Bronchial epithelial cell (primary cell): ENCODE measurements at regions not wholly inside any gene's neighbourhood (a gene's known extent, or its start where the extent isn't known, plus 50 kb on each side); places are given as distances from the start of the nearest gene placed in this dataset.

ENCODE experiments used
- DNase-seq: peaks from one replicate; pipeline ENCODE4 v3.0.0-alpha.2; 2010; ENCODE audit warnings: low read depth
- FAIRE-seq: peaks from 2 replicates; lab custom pipeline; 2011; peaks lifted over from hg19 to GRCh38; lab: Jason Lieb, UNC
- H3K27me3 ChIP-seq: 2 replicates; pipeline ENCODE4 v1.5.1; 2011; ENCODE audit warnings: low read length; ENCODE audit not compliant: control insufficient read depth, insufficient read depth
- H3K36me3 ChIP-seq: 2 replicates; pipeline ENCODE4 v1.5.1; 2011; ENCODE audit warnings: low read length; ENCODE audit not compliant: control insufficient read depth, insufficient read depth
- H3K4me3 ChIP-seq: 2 replicates; pipeline ENCODE4 v1.5.1; 2011; ENCODE audit warnings: mild to moderate bottlenecking, low read depth, low read length, control low read depth
- TF ChIP-seq, protein P1 (sequence below): IDR thresholded peaks from 2 replicates; pipeline ENCODE4 v1.5.1; 2011; ENCODE audit warnings: mild to moderate bottlenecking, moderate library complexity, low read length, control low read depth, inconsistent platforms; ENCODE audit not compliant: insufficient read depth, severe bottlenecking

DNA sequence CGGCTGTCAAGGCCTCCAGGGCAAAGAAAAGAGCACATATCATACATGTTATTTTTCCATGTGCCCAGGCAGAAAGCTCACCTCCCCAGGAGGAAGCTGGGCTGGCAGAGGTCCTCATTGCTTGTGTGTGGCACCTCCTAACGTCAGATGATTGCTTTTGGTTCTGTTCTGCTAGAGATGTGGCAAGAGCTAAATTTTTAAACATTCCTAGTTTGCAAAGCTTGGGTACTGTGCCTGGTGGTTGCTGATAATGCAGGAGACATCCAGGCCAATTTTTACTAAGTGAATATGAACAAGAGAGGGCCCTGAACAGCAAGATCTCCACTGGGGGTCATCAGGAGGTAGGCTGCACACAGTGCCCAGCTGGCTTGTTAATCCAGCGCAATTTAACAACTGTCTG, 93.9 kb downstream of the TBX19 start:
- no peak for DNase-seq
- Histone ChIP-seq H3K36me3 (no peaks in the 10 kb centered on the region), H3K27me3 (no peaks in the 10 kb centered on the region), H3K4me3 (no peak overlapping the region)
- no peak for FAIRE-seq
- TF ChIP-seq, protein P1, sequence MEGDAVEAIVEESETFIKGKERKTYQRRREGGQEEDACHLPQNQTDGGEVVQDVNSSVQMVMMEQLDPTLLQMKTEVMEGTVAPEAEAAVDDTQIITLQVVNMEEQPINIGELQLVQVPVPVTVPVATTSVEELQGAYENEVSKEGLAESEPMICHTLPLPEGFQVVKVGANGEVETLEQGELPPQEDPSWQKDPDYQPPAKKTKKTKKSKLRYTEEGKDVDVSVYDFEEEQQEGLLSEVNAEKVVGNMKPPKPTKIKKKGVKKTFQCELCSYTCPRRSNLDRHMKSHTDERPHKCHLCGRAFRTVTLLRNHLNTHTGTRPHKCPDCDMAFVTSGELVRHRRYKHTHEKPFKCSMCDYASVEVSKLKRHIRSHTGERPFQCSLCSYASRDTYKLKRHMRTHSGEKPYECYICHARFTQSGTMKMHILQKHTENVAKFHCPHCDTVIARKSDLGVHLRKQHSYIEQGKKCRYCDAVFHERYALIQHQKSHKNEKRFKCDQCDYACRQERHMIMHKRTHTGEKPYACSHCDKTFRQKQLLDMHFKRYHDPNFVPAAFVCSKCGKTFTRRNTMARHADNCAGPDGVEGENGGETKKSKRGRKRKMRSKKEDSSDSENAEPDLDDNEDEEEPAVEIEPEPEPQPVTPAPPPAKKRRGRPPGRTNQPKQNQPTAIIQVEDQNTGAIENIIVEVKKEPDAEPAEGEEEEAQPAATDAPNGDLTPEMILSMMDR: no peak

DNA sequence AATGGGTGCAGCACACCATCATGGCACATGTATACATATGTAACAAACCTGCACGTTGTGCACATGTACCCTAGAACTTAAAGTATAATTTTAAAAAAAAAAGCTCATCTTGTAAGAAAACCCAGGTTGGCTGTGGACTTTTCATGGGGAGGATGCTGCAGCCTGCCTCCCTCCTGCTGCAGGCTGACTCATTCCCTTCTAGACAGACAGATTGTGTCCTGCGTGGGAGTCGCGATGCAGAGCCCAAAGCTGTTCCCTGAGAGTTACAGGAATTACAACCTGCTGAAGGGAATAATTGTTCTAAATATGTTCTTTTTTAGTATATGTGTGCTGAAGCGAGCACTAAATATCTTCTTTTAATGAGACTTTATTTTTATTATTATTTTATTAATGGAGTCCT, 93.2 kb downstream of the TBX19 start:
- Histone ChIP-seq H3K27me3 (no peaks in the 10 kb centered on the region), H3K4me3 (no peak overlapping the region), H3K36me3 (no peaks in the 10 kb centered on the region)
- FAIRE-seq (no peak), DNase-seq (no peak)
- TF ChIP-seq, protein P1: no peak

DNA sequence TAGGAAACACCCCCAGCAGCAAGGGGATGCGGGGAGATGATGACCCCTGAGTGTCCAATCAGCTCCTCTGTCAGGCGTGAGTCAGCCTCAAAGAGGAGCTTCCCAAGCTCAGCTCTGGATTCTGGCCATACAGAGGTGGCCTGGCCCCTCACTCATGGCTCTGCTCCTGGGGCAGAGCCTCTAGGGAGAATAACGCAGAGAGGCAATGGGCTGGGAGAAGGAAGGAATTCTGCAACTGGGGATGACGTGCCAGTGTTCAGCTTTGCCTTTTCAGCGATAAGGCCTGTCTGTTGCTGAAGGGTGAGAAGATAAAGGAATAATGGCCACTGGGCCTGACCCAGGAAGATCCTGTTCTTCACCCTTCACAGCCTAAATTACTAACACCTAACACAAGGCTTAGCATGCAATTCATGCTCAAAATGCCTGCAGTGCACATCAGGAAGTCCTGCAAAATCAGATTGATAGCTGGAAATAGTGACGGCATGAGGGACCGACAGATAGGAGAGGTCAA, 92.2 kb downstream of the TBX19 start:
- Histone ChIP-seq H3K4me3 (no peak overlapping the region), H3K36me3 (no peaks in the 10 kb centered on the region), H3K27me3 (no peaks in the 10 kb centered on the region)
- TF ChIP-seq, protein P1: no peak
- peak; percentile 93 for FAIRE-seq
- DNase-seq: no peak

DNA sequence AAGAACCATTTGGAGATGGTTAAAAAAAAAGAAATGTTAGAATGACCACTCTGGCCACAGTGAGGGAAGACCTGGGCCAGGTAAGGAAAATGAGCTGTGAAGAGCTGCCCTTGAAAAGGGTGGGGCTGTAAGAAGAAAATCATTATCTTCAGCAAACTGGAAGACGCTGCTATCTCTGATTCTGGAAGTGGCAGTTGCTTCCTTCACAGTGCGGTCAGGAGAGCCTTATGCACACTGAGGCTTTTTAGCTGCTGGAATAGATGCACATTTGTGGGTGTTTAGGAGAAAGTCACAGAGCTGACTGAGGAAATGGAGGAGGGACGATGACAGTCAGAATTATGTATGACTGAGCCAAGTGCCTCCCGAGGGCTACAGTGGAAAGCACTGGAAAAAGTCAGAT, 91.6 kb downstream of the TBX19 start:
- FAIRE-seq (no peak), DNase-seq (no peak)
- H3K27me3 ChIP-seq: no peaks in the 10 kb centered on the region
- H3K4me3 ChIP-seq: no peak overlapping the region
- TF ChIP-seq, protein P1: no peak
- no peaks in the 10 kb centered on the region for H3K36me3 ChIP-seq

DNA sequence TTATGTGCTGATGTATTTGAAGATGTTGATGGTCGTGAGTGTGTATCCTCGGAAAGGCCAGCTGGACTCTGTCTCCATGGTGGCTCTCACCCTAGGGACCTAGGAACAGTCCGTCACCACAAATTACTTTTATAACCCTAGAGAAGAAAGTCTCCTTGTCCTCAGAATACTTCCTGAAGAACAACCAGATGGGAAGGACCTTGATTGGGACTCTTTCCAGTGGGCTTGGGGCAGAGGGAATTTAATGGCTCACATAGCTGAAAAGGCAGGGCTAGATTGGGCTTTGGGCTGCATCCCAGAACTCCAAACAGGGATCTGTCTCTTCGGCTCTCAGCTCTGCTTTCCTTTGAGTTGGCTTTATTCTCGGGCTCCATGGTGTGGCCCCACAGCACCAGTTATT, 90.8 kb downstream of the TBX19 start:
- FAIRE-seq: peak; percentile 72
- H3K4me3 ChIP-seq: no peak overlapping the region
- TF ChIP-seq, protein P1: no peak
- no peak for DNase-seq
- no peaks in the 10 kb centered on the region for H3K27me3 ChIP-seq
- no peaks in the 10 kb centered on the region for H3K36me3 ChIP-seq

DNA sequence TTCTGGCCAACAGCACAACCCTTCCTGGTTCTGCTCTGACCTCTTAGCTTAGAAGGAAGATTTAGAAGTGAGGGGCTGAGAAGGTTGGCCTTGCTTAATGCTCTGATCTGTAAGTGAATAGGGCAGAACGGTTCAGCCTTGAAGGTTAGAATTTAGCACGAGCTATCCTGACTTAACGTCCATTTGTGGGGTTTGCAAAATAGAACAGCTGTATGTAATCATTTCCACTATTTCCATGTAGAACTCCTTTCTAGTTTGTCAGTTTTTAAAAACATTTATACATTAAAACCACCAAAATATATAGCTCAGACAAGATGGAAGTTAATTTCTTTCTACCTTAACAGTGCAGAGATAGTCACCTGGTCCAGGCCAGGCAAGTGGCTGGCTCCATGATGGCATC, 89.9 kb downstream of the TBX19 start:
- Histone ChIP-seq H3K36me3 (no peaks in the 10 kb centered on the region), H3K27me3 (no peaks in the 10 kb centered on the region), H3K4me3 (no peak overlapping the region)
- TF ChIP-seq, protein P1: no peak
- FAIRE-seq (no peak), DNase-seq (no peak)
